Keratinocyte (primary cell): ENCODE measurements at regions not wholly inside any gene's neighbourhood (a gene's known extent, or its start where the extent isn't known, plus 50 kb on each side); places are given as distances from the start of the nearest gene placed in this dataset.

ENCODE experiments used
- EZH2 ChIP-seq: IDR thresholded peaks from one replicate; pipeline ENCODE4 v1.6.1; 2012; ENCODE audit warnings: inconsistent platforms, mild to moderate bottlenecking, low read length, moderate library complexity
- TF ChIP-seq, protein P1 (sequence below), 3 experiments: IDR thresholded peaks in 1 of 3; conservative IDR thresholded peaks in 1 of 3; optimal IDR thresholded peaks in 1 of 3; 2 replicates in 2 of 3; 3 replicates in 1 of 3; pipeline versions ENCODE3 to v1.5.1; 2011; ENCODE audit warnings: low read length in 3 of 3, mild to moderate bottlenecking in 3 of 3, moderate library complexity in 2 of 3, control low read depth in 1 of 3, inconsistent platforms in 1 of 3; ENCODE audit not compliant: insufficient read depth in 2 of 3; ENCODE audit errors: extremely low read depth in 1 of 3

DNA sequence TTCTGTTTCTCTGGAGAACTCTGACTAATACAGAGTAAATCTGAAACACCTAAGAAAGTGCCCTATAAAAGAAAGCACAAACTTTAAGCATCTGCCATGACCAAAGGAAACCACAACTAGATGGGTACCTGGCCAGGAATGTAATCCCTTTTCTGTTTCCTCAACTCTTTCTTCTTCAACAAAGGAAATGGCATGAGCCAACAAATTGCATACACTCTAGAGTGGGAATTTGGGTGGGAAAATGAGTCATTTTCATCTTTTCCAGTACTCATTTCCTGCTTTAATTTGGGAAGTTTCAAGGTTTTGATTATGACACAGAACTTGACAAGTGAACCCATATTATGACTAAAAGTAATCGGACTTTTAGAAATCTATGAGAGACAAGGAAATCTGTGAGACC, 349.2 kb upstream of the RORB start:
- TF ChIP-seq, protein P1, sequence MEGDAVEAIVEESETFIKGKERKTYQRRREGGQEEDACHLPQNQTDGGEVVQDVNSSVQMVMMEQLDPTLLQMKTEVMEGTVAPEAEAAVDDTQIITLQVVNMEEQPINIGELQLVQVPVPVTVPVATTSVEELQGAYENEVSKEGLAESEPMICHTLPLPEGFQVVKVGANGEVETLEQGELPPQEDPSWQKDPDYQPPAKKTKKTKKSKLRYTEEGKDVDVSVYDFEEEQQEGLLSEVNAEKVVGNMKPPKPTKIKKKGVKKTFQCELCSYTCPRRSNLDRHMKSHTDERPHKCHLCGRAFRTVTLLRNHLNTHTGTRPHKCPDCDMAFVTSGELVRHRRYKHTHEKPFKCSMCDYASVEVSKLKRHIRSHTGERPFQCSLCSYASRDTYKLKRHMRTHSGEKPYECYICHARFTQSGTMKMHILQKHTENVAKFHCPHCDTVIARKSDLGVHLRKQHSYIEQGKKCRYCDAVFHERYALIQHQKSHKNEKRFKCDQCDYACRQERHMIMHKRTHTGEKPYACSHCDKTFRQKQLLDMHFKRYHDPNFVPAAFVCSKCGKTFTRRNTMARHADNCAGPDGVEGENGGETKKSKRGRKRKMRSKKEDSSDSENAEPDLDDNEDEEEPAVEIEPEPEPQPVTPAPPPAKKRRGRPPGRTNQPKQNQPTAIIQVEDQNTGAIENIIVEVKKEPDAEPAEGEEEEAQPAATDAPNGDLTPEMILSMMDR (optimal IDR thresholded peaks at IDR 0.05 in 1 of 3, IDR thresholded peaks at IDR 0.05 in 1 of 3, conservative IDR thresholded peaks at IDR 0.05 in 1 of 3; ENCODE audit: extremely low read depth in 1 of 3, insufficient read depth in 2 of 3, low read length in 3 of 3): no peak
- TF ChIP-seq EZH2: no peak
